ENCODE measurements at regions not wholly inside any gene's neighbourhood (a gene's known extent, or its start where the extent isn't known, plus 50 kb on each side); places are given as distances from the start of the nearest gene placed in this dataset.
"Not testable (repeated sequence)": the region's sequence is repeated elsewhere in the genome, so short reads cannot be mapped to it uniquely, and the experiment has no call there.

DNA sequence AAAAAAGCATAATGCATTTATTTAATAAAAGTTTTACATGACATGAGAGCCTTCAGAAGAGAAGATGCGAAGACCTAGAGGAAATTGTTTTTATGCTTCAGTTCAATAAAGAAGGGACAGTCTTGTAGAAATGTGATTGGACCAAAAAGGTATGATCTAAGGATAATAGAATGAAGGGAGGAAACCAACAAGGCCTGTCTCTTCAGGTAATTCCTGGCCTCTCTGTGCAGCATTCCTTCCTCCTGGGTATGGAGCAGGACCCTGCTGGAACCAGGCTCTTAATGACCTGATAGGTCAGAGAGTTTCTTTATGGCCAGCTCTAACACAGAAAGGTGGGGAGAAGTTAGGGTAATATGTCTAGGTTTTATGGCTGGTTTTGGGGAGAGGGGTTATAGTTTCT, 162.8 kb upstream of the HEY2 start:
- H3K9me3 Mint-ChIP-seq (ENCODE audit: insufficient read depth) = no peaks in the 10 kb centered on the region
- Histone ChIP-seq H3K27me3 (replicated peaks in 1 of 4; ENCODE audit: control extremely low read depth in 1 of 4, control insufficient read depth in 3 of 4, insufficient read depth in 4 of 4, low read length in 3 of 4) (no peaks in the 10 kb centered on the region), H3K79me2 (ENCODE audit: control insufficient read depth, insufficient read depth, low read length) (no peaks in the 10 kb centered on the region), H3K4me3 (ENCODE audit: control extremely low read depth in 1 of 5, extremely low read depth in 1 of 5, insufficient read depth in 1 of 5, low read depth in 2 of 5, low read length in 4 of 5) (no peak overlapping the region), H3K36me3 (replicated peaks in 1 of 2; ENCODE audit: control extremely low read depth in 1 of 2, control insufficient read depth in 1 of 2, extremely low read depth in 1 of 2, insufficient read depth in 2 of 2, low read length in 1 of 2) (no peaks in the 10 kb centered on the region), H3K9me3 (ENCODE audit: control extremely low read depth in 1 of 3, control insufficient read depth in 2 of 3, insufficient read depth in 1 of 3, low read length in 2 of 3) (no peaks in the 10 kb centered on the region), H3K27ac (ENCODE audit: low read length in 2 of 2) (no peak overlapping the region), H4K20me1 (ENCODE audit: control insufficient read depth, insufficient read depth, low read length, poor library complexity, severe bottlenecking) (no peaks in the 10 kb centered on the region), H3K4me2 (replicated peaks; ENCODE audit: low read depth, low read length, poor library complexity, severe bottlenecking) (no peak overlapping the region), H3K4me1 (ENCODE audit: control insufficient read depth in 2 of 2, insufficient read depth in 2 of 2, low read length in 2 of 2) (no peaks in the 10 kb centered on the region), H2AFZ (ENCODE audit: insufficient read depth, low read depth, low read length, poor library complexity, severe bottlenecking) (no peak overlapping the region), H3K9ac (ENCODE audit: low read length) (no peak overlapping the region)
- H3K27ac Mint-ChIP-seq = no peak overlapping the region
- no peak for TF ChIP-seq EZH2 (IDR thresholded peaks at IDR 0.05; ENCODE audit: borderline replicate concordance, insufficient read depth, low read depth, low read length, poor library complexity, severe bottlenecking)
- TF ChIP-seq, protein P1, sequence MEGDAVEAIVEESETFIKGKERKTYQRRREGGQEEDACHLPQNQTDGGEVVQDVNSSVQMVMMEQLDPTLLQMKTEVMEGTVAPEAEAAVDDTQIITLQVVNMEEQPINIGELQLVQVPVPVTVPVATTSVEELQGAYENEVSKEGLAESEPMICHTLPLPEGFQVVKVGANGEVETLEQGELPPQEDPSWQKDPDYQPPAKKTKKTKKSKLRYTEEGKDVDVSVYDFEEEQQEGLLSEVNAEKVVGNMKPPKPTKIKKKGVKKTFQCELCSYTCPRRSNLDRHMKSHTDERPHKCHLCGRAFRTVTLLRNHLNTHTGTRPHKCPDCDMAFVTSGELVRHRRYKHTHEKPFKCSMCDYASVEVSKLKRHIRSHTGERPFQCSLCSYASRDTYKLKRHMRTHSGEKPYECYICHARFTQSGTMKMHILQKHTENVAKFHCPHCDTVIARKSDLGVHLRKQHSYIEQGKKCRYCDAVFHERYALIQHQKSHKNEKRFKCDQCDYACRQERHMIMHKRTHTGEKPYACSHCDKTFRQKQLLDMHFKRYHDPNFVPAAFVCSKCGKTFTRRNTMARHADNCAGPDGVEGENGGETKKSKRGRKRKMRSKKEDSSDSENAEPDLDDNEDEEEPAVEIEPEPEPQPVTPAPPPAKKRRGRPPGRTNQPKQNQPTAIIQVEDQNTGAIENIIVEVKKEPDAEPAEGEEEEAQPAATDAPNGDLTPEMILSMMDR (IDR thresholded peaks at IDR 0.05) = no peak
- ChIA-PET POLR2A (no interaction called here), CTCF (no interaction called here)
- WGBS (ENCODE audit: insufficient coverage) = 100% methylated on average over 1 of the region's 1 CpG
- no peaks in the 10 kb centered on the region for H3K4me1 Mint-ChIP-seq
- no peak for DNase-seq
- intact Hi-C loops (cut with micrococcal nuclease) = no loop called here
- no peak overlapping the region for H3K4me3 Mint-ChIP-seq
- peaks cover 29% of the 10 kb centered on the region for H3K27me3 Mint-ChIP-seq
- ATAC-seq (ENCODE audit: low read depth) = no peak

DNA sequence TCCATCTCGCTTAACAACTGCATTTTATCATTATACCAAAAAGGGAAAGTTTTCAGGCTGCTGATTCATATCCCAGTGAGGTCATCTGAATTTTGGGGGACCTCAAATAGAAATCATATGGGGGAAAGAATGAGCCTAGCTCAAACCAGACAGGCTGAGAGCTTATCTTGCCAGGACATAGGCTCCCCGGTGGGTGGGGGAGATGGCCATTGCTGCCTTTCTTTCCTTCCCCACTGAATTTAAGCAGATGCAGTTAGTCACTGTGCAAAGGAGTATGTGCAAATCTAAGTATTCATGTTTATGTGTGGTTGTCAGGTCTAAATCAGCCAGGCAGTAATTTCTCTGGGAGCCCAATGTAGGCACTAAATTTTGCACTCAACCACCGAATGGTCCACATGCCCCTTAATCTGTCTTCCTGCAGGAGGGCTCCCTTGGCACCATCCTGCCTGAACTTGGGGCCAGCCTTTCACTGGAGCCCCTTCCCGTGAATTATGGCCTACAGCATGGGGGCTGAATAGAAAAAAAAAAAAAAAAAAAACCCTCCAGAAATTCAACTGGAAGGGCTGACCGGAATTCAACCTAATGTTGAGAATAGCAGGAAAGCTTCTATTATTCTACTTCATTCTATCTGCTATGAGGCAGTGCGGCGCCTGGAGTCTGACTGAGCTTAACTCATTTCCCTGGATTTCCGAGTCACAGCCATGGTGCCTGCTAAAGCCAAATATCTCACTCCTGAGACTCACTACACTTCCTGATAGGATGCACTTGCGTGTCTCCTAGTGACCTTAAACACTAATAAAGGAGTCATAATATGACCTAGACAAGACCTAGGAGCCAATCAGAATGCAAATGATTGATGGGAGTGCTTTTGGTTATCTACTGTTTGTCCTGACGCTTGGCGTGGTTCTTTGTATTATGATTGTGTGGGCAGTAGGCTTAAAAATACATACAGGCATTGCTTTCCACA, 161.5 kb upstream of the HEY2 start:
- ChIA-PET CTCF (no interaction called here), POLR2A (no interaction called here)
- H2AFZ ChIP-seq (ENCODE audit: insufficient read depth, low read depth, low read length, poor library complexity, severe bottlenecking) = no peak overlapping the region
- no peaks in the 10 kb centered on the region for H3K36me3 ChIP-seq (replicated peaks in 1 of 2; ENCODE audit: control extremely low read depth in 1 of 2, control insufficient read depth in 1 of 2, extremely low read depth in 1 of 2, insufficient read depth in 2 of 2, low read length in 1 of 2)
- DNase-seq (no peak), ATAC-seq (ENCODE audit: low read depth) (no peak)
- no peak overlapping the region for H3K4me2 ChIP-seq (replicated peaks; ENCODE audit: low read depth, low read length, poor library complexity, severe bottlenecking)
- H3K9me3 ChIP-seq (ENCODE audit: control extremely low read depth in 1 of 3, control insufficient read depth in 2 of 3, insufficient read depth in 1 of 3, low read length in 2 of 3) = no peaks in the 10 kb centered on the region
- Mint-ChIP-seq H3K27me3 (peaks cover 25% of the 10 kb centered on the region), H3K27ac (no peak overlapping the region), H3K4me1 (no peaks in the 10 kb centered on the region), H3K9me3 (ENCODE audit: insufficient read depth) (no peaks in the 10 kb centered on the region), H3K4me3 (no peak overlapping the region)
- no peaks in the 10 kb centered on the region for H3K79me2 ChIP-seq (ENCODE audit: control insufficient read depth, insufficient read depth, low read length)
- intact Hi-C loops (cut with micrococcal nuclease) = no loop called here
- H3K4me1 ChIP-seq (ENCODE audit: control insufficient read depth in 2 of 2, insufficient read depth in 2 of 2, low read length in 2 of 2) = no peaks in the 10 kb centered on the region
- TF ChIP-seq EZH2 (IDR thresholded peaks at IDR 0.05; ENCODE audit: borderline replicate concordance, insufficient read depth, low read depth, low read length, poor library complexity, severe bottlenecking) = no peak
- TF ChIP-seq, protein P1 (IDR thresholded peaks at IDR 0.05) = no peak
- no peak overlapping the region for H3K9ac ChIP-seq (ENCODE audit: low read length)
- no peaks in the 10 kb centered on the region for H3K27me3 ChIP-seq (replicated peaks in 1 of 4; ENCODE audit: control extremely low read depth in 1 of 4, control insufficient read depth in 3 of 4, insufficient read depth in 4 of 4, low read length in 3 of 4)
- H3K27ac ChIP-seq (ENCODE audit: low read length in 2 of 2) = no peak overlapping the region
- H4K20me1 ChIP-seq (ENCODE audit: control insufficient read depth, insufficient read depth, low read length, poor library complexity, severe bottlenecking) = no peaks in the 10 kb centered on the region
- H3K4me3 ChIP-seq (ENCODE audit: control extremely low read depth in 1 of 5, extremely low read depth in 1 of 5, insufficient read depth in 1 of 5, low read depth in 2 of 5, low read length in 4 of 5) = no peak overlapping the region
- WGBS (ENCODE audit: insufficient coverage) = 92% methylated on average over 6 of the region's 11 CpGs

DNA sequence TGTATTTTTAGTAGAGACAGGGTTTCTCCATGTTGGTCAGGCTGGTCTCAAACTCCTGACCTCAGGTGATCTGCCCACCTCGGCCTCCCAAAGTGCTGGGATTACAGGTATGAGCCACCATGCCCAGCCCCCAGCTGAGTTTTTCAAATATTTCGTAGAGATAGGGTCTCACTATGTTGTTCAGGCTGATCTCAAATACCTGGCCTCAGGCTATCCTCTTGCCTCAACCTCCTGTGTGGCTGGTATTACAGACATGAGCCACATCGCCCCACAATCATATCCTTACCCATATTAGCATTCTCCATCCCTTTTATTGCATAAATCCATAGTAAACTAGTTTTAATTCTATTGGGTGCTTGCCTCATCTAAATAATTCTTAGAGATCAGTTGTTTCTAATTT, 157.6 kb upstream of the HEY2 start:
- H4K20me1 ChIP-seq (ENCODE audit: control insufficient read depth, insufficient read depth, low read length, poor library complexity, severe bottlenecking); H3K4me2 ChIP-seq (replicated peaks; ENCODE audit: low read depth, low read length, poor library complexity, severe bottlenecking); H3K9ac ChIP-seq (ENCODE audit: low read length); H3K79me2 ChIP-seq (ENCODE audit: control insufficient read depth, insufficient read depth, low read length); H3K9me3 Mint-ChIP-seq (ENCODE audit: insufficient read depth); DNase-seq; H2AFZ ChIP-seq (ENCODE audit: insufficient read depth, low read depth, low read length, poor library complexity, severe bottlenecking); H3K4me1 Mint-ChIP-seq; H3K4me1 ChIP-seq (ENCODE audit: control insufficient read depth in 2 of 2, insufficient read depth in 2 of 2, low read length in 2 of 2); H3K27ac ChIP-seq (ENCODE audit: low read length in 2 of 2); H3K4me3 Mint-ChIP-seq; H3K9me3 ChIP-seq (ENCODE audit: control extremely low read depth in 1 of 3, control insufficient read depth in 2 of 3, insufficient read depth in 1 of 3, low read length in 2 of 3); H3K27ac Mint-ChIP-seq; ATAC-seq (ENCODE audit: low read depth); POLR2A ChIA-PET; intact Hi-C loops (cut with micrococcal nuclease); H3K36me3 ChIP-seq (replicated peaks in 1 of 2; ENCODE audit: control extremely low read depth in 1 of 2, control insufficient read depth in 1 of 2, extremely low read depth in 1 of 2, insufficient read depth in 2 of 2, low read length in 1 of 2); H3K4me3 ChIP-seq (ENCODE audit: control extremely low read depth in 1 of 5, extremely low read depth in 1 of 5, insufficient read depth in 1 of 5, low read depth in 2 of 5, low read length in 4 of 5); H3K27me3 ChIP-seq (replicated peaks in 1 of 4; ENCODE audit: control extremely low read depth in 1 of 4, control insufficient read depth in 3 of 4, insufficient read depth in 4 of 4, low read length in 3 of 4); CTCF ChIA-PET: not testable (repeated sequence)
- H3K27me3 Mint-ChIP-seq = peaks cover 14% of the 10 kb centered on the region
- WGBS (ENCODE audit: insufficient coverage) = 60% methylated on average over 1 of the region's 3 CpGs
